Endothelial cell of umbilical vein (primary cell): ENCODE measurements at regions not wholly inside any gene's neighbourhood (a gene's known extent, or its start where the extent isn't known, plus 50 kb on each side); places are given as distances from the start of the nearest gene placed in this dataset. TPM values are rescaled to one million over a fixed set of nuclear protein-coding genes. Genes with fewer than 3 reads are reported as not detected.

Experiments
- BruUV-seq: library from RNA; stranded (reverse); fragments of 400-500 nt; replicated peaks from 2 replicates; lab custom pipeline; 2021; lab: Mats Ljungman, UMichigan
- CTCF ChIA-PET: fragments of 300-600, 350-600 bp; sonication (Branson Sonifier 250); formaldehyde crosslinking; loops from one replicate; lab custom pipeline; 2021; ENCODE audit warnings: antibody characterized with exemption, inconsistent platforms; lab: Charles Lee
- POLR2A ChIA-PET: fragments of 300-600, 350-600 bp; sonication (Branson Sonifier 250); formaldehyde crosslinking; loops from one replicate; lab custom pipeline; 2021; ENCODE audit warnings: antibody characterized with exemption, inconsistent platforms; lab: Charles Lee
- DNase-seq: peaks from one replicate; pipeline ENCODE4 v3.0.0-alpha.2; 2011; ENCODE audit warnings: low read depth, low spot score
- FAIRE-seq: peaks from 2 replicates; lab custom pipeline; 2011; peaks lifted over from hg19 to GRCh38; lab: Jason Lieb, UNC
- H2AFZ ChIP-seq: 2 replicates; pipeline ENCODE4 v1.6.0; 2012; ENCODE audit warnings: low read depth, low read length, control low read depth, inconsistent platforms
- H3K27ac ChIP-seq: 2 replicates; pipeline ENCODE4 v1.5.1; 2011; ENCODE audit warnings: low read depth, mild to moderate bottlenecking, control low read depth, low read length, moderate library complexity; ENCODE audit not compliant: insufficient read depth
- H3K27me3 ChIP-seq, 2 experiments: 2 replicates each; pipeline versions ENCODE4 v1.6.0 to v1.6.1; 2011; ENCODE audit warnings: low read length in 2 of 2, mixed read lengths in 1 of 2; ENCODE audit not compliant: control insufficient read depth in 2 of 2, insufficient read depth in 2 of 2
- H3K36me3 ChIP-seq, 2 experiments: 2 replicates in 1 of 2; 3 replicates in 1 of 2; pipeline ENCODE4 v1.5.1; 2011; ENCODE audit warnings: low read length in 2 of 2, mild to moderate bottlenecking in 1 of 2, moderate library complexity in 1 of 2; ENCODE audit not compliant: control insufficient read depth in 2 of 2, insufficient read depth in 2 of 2; ENCODE audit errors: extremely low read depth in 1 of 2
- H3K4me1 ChIP-seq: 3 replicates; pipeline ENCODE4 v1.5.1; 2011; ENCODE audit warnings: mild to moderate bottlenecking, low read length; ENCODE audit not compliant: control insufficient read depth, insufficient read depth; ENCODE audit errors: extremely low read depth
- H3K4me2 ChIP-seq: 2 replicates; pipeline ENCODE4 v1.6.1; 2011; ENCODE audit warnings: low read length, control low read depth, mixed read lengths; ENCODE audit not compliant: insufficient read depth
- H3K4me3 ChIP-seq, 3 experiments: fragments of 200-600 bp in 1 of 3; sonication (generic), shearing (Covaris generic) in 1 of 3; replicated peaks in 1 of 3; 2 replicates each; pipeline ENCODE4 v1.5.1; 2011 to 2016; ENCODE audit warnings: control low read depth in 3 of 3, low read length in 3 of 3, mild to moderate bottlenecking in 2 of 3, inconsistent platforms in 1 of 3, low read depth in 1 of 3, moderate library complexity in 1 of 3; ENCODE audit not compliant: insufficient read depth in 1 of 3
- H3K79me2 ChIP-seq: 2 replicates; pipeline ENCODE4 v1.6.0; 2012; ENCODE audit warnings: low read length, inconsistent platforms; ENCODE audit not compliant: control insufficient read depth, insufficient read depth
- H3K9ac ChIP-seq: replicated peaks from 2 replicates; pipeline ENCODE3; 2011; ENCODE audit warnings: low read length, control low read depth; ENCODE audit not compliant: insufficient read depth; ENCODE audit errors: extremely low read depth
- H3K9me1 ChIP-seq: replicated peaks from 3 replicates; pipeline ENCODE4 v1.6.0; 2011; ENCODE audit warnings: mild to moderate bottlenecking, low read length; ENCODE audit not compliant: control insufficient read depth, insufficient read depth; ENCODE audit errors: extremely low read depth
- H3K9me3 ChIP-seq: replicated peaks from 2 replicates; pipeline ENCODE4 v1.5.1; 2012; ENCODE audit warnings: low read length, inconsistent platforms; ENCODE audit not compliant: control insufficient read depth, insufficient read depth
- H4K20me1 ChIP-seq: replicated peaks from 2 replicates; pipeline ENCODE3; 2011; ENCODE audit warnings: mild to moderate bottlenecking, low read length; ENCODE audit not compliant: control insufficient read depth, insufficient read depth; ENCODE audit errors: extremely low read depth
- CTCF ChIP-seq, 2 donors: IDR thresholded peaks; 1 replicate in 1 of 2; 2 replicates in 1 of 2; pipeline ENCODE4 v1.5.1; 2011; ENCODE audit warnings: low read length in 2 of 2, mild to moderate bottlenecking in 2 of 2, moderate library complexity in 2 of 2, control low read depth in 1 of 2, inconsistent platforms in 1 of 2, low read depth in 1 of 2; ENCODE audit not compliant: insufficient read depth in 1 of 2; ENCODE audit errors: extremely low read depth in 1 of 2
- EZH2 ChIP-seq: IDR thresholded peaks from 2 replicates; pipeline ENCODE4 v1.6.1; 2012; ENCODE audit warnings: borderline replicate concordance, low read depth, mild to moderate bottlenecking, moderate library complexity, low read length, inconsistent platforms; ENCODE audit not compliant: severe bottlenecking
- MYC ChIP-seq: IDR thresholded peaks from one replicate; pipeline ENCODE4 v1.6.1; 2011; ENCODE audit warnings: mild to moderate bottlenecking, low read depth, low read length
- dilution Hi-C: fragments of 300-500 bp; cut with MboI; formaldehyde crosslinking; loops from one replicate; pipeline ENCODE4 v1.15.0; 2019; ENCODE audit warnings: low sequenced_read_pairs; ENCODE audit not compliant: extremely low pct_ligation_motif_present
- intact Hi-C: fragments of 100-400 bp; cut with micrococcal nuclease; formaldehyde crosslinking; loops from one replicate; pipeline ENCODE4 v1.10.0; 2022
- small RNA-seq: library from RNA; depleted of rRNA; stranded (forward); fragments of <200 nt; gene quantifications from one replicate; pipeline ENCODE3, GENCODE V24; 2012; ENCODE audit warnings: low replicate concordance, low read depth; ENCODE audit not compliant: insufficient read depth, insufficient read length

- Histone ChIP-seq H3K9ac (no peak overlapping the region), H4K20me1 (no peaks in the 10 kb centered on the region), H3K9me3 (no peaks in the 10 kb centered on the region), H3K36me3 (no peaks in the 10 kb centered on the region), H3K4me2 (no peak overlapping the region), H3K9me1 (no peaks in the 10 kb centered on the region), H3K4me1 (no peaks in the 10 kb centered on the region), H3K4me3 (no peak overlapping the region), H3K27me3 (no peaks in the 10 kb centered on the region), H3K27ac (no peak overlapping the region), H2AFZ (no peak overlapping the region), H3K79me2 (no peaks in the 10 kb centered on the region)
- DNase-seq (no peak), FAIRE-seq (no peak)
- POLR2A ChIA-PET: no interaction called here
- no peak for TF ChIP-seq CTCF (IDR thresholded peaks at IDR 0.05; ENCODE audit: extremely low read depth in 1 of 2, insufficient read depth in 1 of 2, low read depth in 1 of 2, low read length in 2 of 2)
- no peak for TF ChIP-seq EZH2
- TF ChIP-seq MYC: no peak
- BruUV-seq: no TSS peak
- dilution Hi-C loops (no loop called here), intact Hi-C loops (loop anchor here (5.0 kb wide), 1 partner anchor 1072 kb away; no protein-coding TSS in a partner anchor)
- CTCF ChIA-PET: no interaction called here
Observed at GRCh38 chrX:76109654-76110053, 63.2 kb upstream of the PBDC1 start.

Small RNA genes in the stretch of these regions (small RNA-seq; reads per million reads assigned to genes)
- not detected for gene AL451105.1
